ENCODE measurements at regions not wholly inside any gene's neighbourhood (a gene's known extent, or its start where the extent isn't known, plus 50 kb on each side); places are given as distances from the start of the nearest gene placed in this dataset.

- TF ChIP-seq, protein P1, sequence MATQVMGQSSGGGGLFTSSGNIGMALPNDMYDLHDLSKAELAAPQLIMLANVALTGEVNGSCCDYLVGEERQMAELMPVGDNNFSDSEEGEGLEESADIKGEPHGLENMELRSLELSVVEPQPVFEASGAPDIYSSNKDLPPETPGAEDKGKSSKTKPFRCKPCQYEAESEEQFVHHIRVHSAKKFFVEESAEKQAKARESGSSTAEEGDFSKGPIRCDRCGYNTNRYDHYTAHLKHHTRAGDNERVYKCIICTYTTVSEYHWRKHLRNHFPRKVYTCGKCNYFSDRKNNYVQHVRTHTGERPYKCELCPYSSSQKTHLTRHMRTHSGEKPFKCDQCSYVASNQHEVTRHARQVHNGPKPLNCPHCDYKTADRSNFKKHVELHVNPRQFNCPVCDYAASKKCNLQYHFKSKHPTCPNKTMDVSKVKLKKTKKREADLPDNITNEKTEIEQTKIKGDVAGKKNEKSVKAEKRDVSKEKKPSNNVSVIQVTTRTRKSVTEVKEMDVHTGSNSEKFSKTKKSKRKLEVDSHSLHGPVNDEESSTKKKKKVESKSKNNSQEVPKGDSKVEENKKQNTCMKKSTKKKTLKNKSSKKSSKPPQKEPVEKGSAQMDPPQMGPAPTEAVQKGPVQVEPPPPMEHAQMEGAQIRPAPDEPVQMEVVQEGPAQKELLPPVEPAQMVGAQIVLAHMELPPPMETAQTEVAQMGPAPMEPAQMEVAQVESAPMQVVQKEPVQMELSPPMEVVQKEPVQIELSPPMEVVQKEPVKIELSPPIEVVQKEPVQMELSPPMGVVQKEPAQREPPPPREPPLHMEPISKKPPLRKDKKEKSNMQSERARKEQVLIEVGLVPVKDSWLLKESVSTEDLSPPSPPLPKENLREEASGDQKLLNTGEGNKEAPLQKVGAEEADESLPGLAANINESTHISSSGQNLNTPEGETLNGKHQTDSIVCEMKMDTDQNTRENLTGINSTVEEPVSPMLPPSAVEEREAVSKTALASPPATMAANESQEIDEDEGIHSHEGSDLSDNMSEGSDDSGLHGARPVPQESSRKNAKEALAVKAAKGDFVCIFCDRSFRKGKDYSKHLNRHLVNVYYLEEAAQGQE (IDR thresholded peaks at IDR 0.05; ENCODE audit: insufficient replicate concordance, low read depth) = no peak
- TF ChIP-seq, protein P2, sequence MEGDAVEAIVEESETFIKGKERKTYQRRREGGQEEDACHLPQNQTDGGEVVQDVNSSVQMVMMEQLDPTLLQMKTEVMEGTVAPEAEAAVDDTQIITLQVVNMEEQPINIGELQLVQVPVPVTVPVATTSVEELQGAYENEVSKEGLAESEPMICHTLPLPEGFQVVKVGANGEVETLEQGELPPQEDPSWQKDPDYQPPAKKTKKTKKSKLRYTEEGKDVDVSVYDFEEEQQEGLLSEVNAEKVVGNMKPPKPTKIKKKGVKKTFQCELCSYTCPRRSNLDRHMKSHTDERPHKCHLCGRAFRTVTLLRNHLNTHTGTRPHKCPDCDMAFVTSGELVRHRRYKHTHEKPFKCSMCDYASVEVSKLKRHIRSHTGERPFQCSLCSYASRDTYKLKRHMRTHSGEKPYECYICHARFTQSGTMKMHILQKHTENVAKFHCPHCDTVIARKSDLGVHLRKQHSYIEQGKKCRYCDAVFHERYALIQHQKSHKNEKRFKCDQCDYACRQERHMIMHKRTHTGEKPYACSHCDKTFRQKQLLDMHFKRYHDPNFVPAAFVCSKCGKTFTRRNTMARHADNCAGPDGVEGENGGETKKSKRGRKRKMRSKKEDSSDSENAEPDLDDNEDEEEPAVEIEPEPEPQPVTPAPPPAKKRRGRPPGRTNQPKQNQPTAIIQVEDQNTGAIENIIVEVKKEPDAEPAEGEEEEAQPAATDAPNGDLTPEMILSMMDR (IDR thresholded peaks at IDR 0.05; ENCODE audit: insufficient read depth, low read length) = no peak
- TF ChIP-seq GABPA (IDR thresholded peaks at IDR 0.05; ENCODE audit: low read depth) (no peak), POLR2AphosphoS5 (IDR thresholded peaks at IDR 0.05; ENCODE audit: low read depth) (no peak)
These were observed 84.4 kb downstream of the KLF6 start for GRCh38 chr10:3700531-3701076.
